Thyroid gland (tissue), 4 donors: ENCODE measurements at regions not wholly inside any gene's neighbourhood (a gene's known extent, or its start where the extent isn't known, plus 50 kb on each side); places are given as distances from the start of the nearest gene placed in this dataset.

Experiments used
- DNase-seq, 2 donors: peaks; one replicate each; pipeline ENCODE4 v3.0.0-alpha.2; 2019
- H3K27ac ChIP-seq, 3 donors: fragments of 200-600 bp; sonication (generic); 1 replicate in 2 of 3; 2 replicates in 1 of 3; pipeline ENCODE4 v1.5.1; 2016 to 2019; ENCODE audit warnings: mild to moderate bottlenecking in 1 of 3, moderate library complexity in 1 of 3
- H3K27me3 ChIP-seq: fragments of 200-600 bp; sonication (generic); one replicate; pipeline ENCODE4 v1.5.1; 2019
- H3K36me3 ChIP-seq, 2 donors: fragments of 200-600 bp; sonication (generic); one replicate each; pipeline ENCODE4 v1.5.1; 2016 to 2019
- H3K4me1 ChIP-seq, 2 donors: fragments of 200-600 bp; sonication (generic); one replicate each; pipeline ENCODE4 v1.5.1; 2017 to 2019
- H3K4me3 ChIP-seq, 3 donors: fragments of 200-600 bp; sonication (generic); replicated peaks in 1 of 3; 1 replicate in 2 of 3; 2 replicates in 1 of 3; pipeline ENCODE4 v1.5.1; 2016; ENCODE audit warnings: mild to moderate bottlenecking in 1 of 3
- H3K9me3 ChIP-seq: fragments of 200-600 bp; sonication (generic); one replicate; pipeline ENCODE4 v1.5.1; 2017
- POLR2A ChIP-seq, 2 donors: fragments of 450-650 bp; IDR thresholded peaks; one replicate each; pipeline ENCODE4 v1.6.1; 2017; ENCODE audit warnings: antibody characterized with exemption in 2 of 2, mild to moderate bottlenecking in 2 of 2, moderate library complexity in 1 of 2
- WGBS, 2 donors: methylation state at CpG; one replicate each; pipeline ENCODE4 v1.1.5; 2017; 5-methylcytosine and 5-hydroxymethylcytosine counted together
- intact Hi-C: fragments of 100-400 bp; cut with DNase I; formaldehyde crosslinking; loops from one replicate; pipeline ENCODE4 v1.15.1; 2023
- TF ChIP-seq, protein P1 (sequence below), 6 experiments: fragments of 200-600 bp in 3 of 6; fragments of 450-650 bp in 3 of 6; sonication (generic) in 3 of 6; IDR thresholded peaks; one replicate each; pipeline ENCODE4 v1.5.1; 2016 to 2019; ENCODE audit warnings: antibody characterized with exemption in 6 of 6, mild to moderate bottlenecking in 2 of 6, inconsistent platforms in 1 of 6, moderate library complexity in 1 of 6

DNA sequence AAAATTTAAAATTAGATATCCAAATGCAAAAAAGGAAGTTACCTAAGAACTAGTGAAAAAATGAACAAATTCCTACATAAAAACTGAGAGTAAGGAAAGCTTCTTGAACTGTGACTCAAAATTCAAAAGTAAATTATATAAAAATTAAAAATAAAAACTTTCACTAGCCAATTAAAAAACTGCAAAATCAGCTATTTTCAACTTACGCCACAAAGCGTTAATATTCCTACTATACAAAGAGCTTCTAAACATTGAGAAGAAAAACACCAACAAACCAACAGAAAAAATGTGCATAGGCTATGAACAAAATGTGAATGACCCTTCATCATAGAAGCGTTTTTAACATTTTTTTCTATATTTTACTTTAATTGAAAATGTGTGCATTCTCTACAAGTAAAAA, 445.7 kb downstream of the CDH2 start:
- intact Hi-C loops = no loop called here
- H3K4me3 ChIP-seq = no peak overlapping the region
- H3K27me3 ChIP-seq = no peaks in the 10 kb centered on the region
- no peak overlapping the region for H3K27ac ChIP-seq
- WGBS, 2 donors = 94 to 97% methylated on average over 3 of the region's 3 CpGs
- H3K36me3 ChIP-seq = no peaks in the 10 kb centered on the region
- H3K9me3 ChIP-seq = no peaks in the 10 kb centered on the region
- TF ChIP-seq POLR2A (IDR thresholded peaks at IDR 0.05) = no peak
- TF ChIP-seq, protein P1, sequence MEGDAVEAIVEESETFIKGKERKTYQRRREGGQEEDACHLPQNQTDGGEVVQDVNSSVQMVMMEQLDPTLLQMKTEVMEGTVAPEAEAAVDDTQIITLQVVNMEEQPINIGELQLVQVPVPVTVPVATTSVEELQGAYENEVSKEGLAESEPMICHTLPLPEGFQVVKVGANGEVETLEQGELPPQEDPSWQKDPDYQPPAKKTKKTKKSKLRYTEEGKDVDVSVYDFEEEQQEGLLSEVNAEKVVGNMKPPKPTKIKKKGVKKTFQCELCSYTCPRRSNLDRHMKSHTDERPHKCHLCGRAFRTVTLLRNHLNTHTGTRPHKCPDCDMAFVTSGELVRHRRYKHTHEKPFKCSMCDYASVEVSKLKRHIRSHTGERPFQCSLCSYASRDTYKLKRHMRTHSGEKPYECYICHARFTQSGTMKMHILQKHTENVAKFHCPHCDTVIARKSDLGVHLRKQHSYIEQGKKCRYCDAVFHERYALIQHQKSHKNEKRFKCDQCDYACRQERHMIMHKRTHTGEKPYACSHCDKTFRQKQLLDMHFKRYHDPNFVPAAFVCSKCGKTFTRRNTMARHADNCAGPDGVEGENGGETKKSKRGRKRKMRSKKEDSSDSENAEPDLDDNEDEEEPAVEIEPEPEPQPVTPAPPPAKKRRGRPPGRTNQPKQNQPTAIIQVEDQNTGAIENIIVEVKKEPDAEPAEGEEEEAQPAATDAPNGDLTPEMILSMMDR (IDR thresholded peaks at IDR 0.05) = no peak
- H3K4me1 ChIP-seq = no peaks in the 10 kb centered on the region
- no peak for DNase-seq

DNA sequence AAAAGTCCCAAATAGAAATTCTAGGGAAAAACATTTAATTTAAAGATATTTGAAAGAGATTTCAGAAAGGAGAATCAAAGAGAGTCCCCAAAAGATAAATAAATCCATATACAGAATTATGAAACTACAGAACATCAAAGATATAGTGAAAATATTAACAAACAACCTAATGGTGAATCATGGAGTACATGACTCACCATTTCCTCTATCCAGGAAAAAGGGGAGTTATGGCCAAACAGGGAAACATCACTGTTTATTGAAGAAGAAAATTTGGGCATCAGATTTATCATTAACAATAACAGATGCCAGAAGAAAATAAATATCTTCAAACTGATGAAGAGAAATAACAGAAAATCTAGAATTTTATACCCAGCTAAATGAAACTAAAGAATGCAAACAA, 448.3 kb downstream of the CDH2 start:
- H3K4me1 ChIP-seq = no peaks in the 10 kb centered on the region
- no peaks in the 10 kb centered on the region for H3K36me3 ChIP-seq
- H3K4me3 ChIP-seq = no peak overlapping the region
- H3K27me3 ChIP-seq = no peaks in the 10 kb centered on the region
- H3K27ac ChIP-seq = no peak overlapping the region
- no peak for DNase-seq
- intact Hi-C loops = no loop called here
- no peaks in the 10 kb centered on the region for H3K9me3 ChIP-seq
- TF ChIP-seq, protein P1 (IDR thresholded peaks at IDR 0.05) = no peak
- no peak for TF ChIP-seq POLR2A (IDR thresholded peaks at IDR 0.05)

DNA sequence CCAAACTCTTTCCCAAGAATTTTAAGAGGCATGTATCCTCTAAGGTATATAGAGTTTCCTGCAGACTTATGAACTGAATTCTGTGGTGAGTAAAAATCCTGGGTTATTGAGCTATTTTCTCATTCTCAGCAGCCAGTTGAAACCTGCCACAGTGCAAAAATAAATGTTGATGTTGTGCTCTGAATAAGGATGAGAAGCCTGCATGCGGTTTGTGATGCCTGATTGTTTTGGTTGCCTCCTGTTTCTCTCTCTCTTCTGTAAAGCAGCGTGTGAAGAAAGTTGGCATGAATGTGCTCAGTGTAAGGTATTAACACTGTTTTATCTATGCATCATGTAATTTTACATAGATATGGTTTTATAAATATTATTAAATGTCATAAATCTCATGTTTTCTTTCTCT, 452.6 kb downstream of the CDH2 start:
- H3K27me3 ChIP-seq = no peaks in the 10 kb centered on the region
- intact Hi-C loops = no loop called here
- no peaks in the 10 kb centered on the region for H3K9me3 ChIP-seq
- no peak overlapping the region for H3K27ac ChIP-seq
- H3K36me3 ChIP-seq = no peaks in the 10 kb centered on the region
- H3K4me3 ChIP-seq = no peak overlapping the region
- TF ChIP-seq, protein P1 (IDR thresholded peaks at IDR 0.05) = no peak
- TF ChIP-seq POLR2A (IDR thresholded peaks at IDR 0.05) = no peak
- no peaks in the 10 kb centered on the region for H3K4me1 ChIP-seq
- 53 to 70% methylated on average over 2 of the region's 2 CpGs for WGBS, 2 donors
- DNase-seq = no peak

DNA sequence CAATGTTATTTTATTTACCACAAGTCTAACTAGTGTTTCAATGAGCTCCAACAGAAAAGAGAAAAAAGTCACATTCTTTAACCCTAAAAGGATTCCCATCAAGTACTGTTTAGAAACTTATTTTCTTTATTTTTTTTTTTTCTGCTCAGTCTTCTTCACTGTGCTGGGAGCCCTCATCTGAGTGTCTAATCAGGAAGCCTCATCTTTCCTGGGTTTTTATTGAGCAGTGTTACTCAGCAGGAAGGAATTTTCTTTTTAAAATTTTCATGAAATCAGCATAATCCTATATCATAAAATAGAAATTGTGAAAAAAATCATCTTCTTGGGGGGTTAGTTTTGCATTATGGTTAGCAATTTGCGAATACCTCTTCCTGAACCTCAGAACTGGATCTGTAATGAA, 453.8 kb downstream of the CDH2 start:
- WGBS, 2 donors = 48 to 53% methylated on average over 1 of the region's 1 CpG
- intact Hi-C loops = no loop called here
- no peak for DNase-seq
- H3K27me3 ChIP-seq = no peaks in the 10 kb centered on the region
- H3K9me3 ChIP-seq = no peaks in the 10 kb centered on the region
- H3K36me3 ChIP-seq = no peaks in the 10 kb centered on the region
- TF ChIP-seq, protein P1 (IDR thresholded peaks at IDR 0.05) = no peak
- TF ChIP-seq POLR2A (IDR thresholded peaks at IDR 0.05) = no peak
- no peak overlapping the region for H3K4me3 ChIP-seq
- H3K4me1 ChIP-seq = no peaks in the 10 kb centered on the region
- H3K27ac ChIP-seq = no peak overlapping the region

DNA sequence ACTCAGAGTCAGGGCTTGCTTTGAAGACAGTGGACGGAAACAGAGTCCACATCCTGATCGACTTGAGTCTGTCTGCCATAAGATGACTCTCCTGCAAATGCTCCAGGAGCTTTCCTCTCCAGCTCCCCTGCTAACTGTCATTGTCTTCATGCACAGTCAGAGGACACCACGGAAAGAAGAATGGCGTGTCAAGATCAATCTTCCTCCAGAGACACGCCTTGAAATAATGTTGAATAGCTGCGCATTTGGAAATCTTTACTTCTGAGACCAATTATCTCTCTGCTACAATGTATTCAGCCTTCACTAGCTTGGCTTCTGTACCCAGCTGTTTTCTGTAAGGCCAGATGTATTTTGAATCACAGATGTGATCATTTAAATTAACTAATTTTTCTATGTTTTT, 457.2 kb downstream of the CDH2 start:
- DNase-seq = no peak
- 84 to 92% methylated on average over 6 of the region's 6 CpGs for WGBS, 2 donors
- Histone ChIP-seq H3K4me3 (no peak overlapping the region), H3K9me3 (no peaks in the 10 kb centered on the region), H3K27me3 (no peaks in the 10 kb centered on the region), H3K36me3 (no peaks in the 10 kb centered on the region), H3K27ac (no peak overlapping the region), H3K4me1 (no peaks in the 10 kb centered on the region)
- intact Hi-C loops = no loop called here
- TF ChIP-seq POLR2A (IDR thresholded peaks at IDR 0.05) = no peak
- TF ChIP-seq, protein P1 (IDR thresholded peaks at IDR 0.05) = no peak
